HepG2 (cell line): ENCODE measurements at regions not wholly inside any gene's neighbourhood (a gene's known extent, or its start where the extent isn't known, plus 50 kb on each side); places are given as distances from the start of the nearest gene placed in this dataset.

Experiments used
- ELF1 ChIP-seq: sonication (generic); formaldehyde crosslinking; IDR thresholded peaks from 2 replicates; pipeline ENCODE4 v1.4.0; 2020; ENCODE audit warnings: missing genetic modification reagents
- MXD4 ChIP-seq: IDR thresholded peaks from 2 replicates; pipeline ENCODE4 v1.6.1; 2016; ENCODE audit warnings: mild to moderate bottlenecking, missing biosample characterization, missing genetic modification reagents
- NFE2 ChIP-seq: sonication (generic); formaldehyde crosslinking; IDR thresholded peaks from 2 replicates; pipeline ENCODE4 v1.4.0; 2020; ENCODE audit warnings: missing genetic modification reagents
- NR2F1 ChIP-seq, 2 experiments: fragments of 450-650 bp in 1 of 2; formaldehyde crosslinking in 1 of 2; IDR thresholded peaks; 2 replicates each; pipeline versions ENCODE4 v1.5.0 to v1.6.1; 2016 to 2020; ENCODE audit warnings: mild to moderate bottlenecking in 1 of 2, missing compliant biosample characterization in 1 of 2, missing genetic modification reagents in 1 of 2, moderate library complexity in 1 of 2
- TEAD2 ChIP-seq: sonication (generic); formaldehyde crosslinking; IDR thresholded peaks from 2 replicates; pipeline ENCODE4 v1.9.0; 2021; ENCODE audit warnings: missing genetic modification reagents
- THAP11 ChIP-seq: IDR thresholded peaks from 2 replicates; pipeline ENCODE4 v1.6.1; 2016; ENCODE audit warnings: missing biosample characterization, missing genetic modification reagents
- ZNF292 ChIP-seq: sonication (generic); formaldehyde crosslinking; IDR thresholded peaks from 2 replicates; pipeline ENCODE4 v1.8.1; 2022; ENCODE audit warnings: mild to moderate bottlenecking, low read depth, missing genetic modification reagents, borderline replicate concordance
- ZNF431 ChIP-seq: sonication (generic); formaldehyde crosslinking; IDR thresholded peaks from 2 replicates; pipeline ENCODE4 v1.9.0; 2022; ENCODE audit warnings: missing genetic modification reagents, low read depth, mild to moderate bottlenecking, borderline replicate concordance
- ZNF552 ChIP-seq: sonication (generic); formaldehyde crosslinking; IDR thresholded peaks from 2 replicates; pipeline ENCODE4 v1.9.0; 2022; ENCODE audit warnings: missing genetic modification reagents, mild to moderate bottlenecking, borderline replicate concordance
- ZNF558 ChIP-seq: sonication (generic); formaldehyde crosslinking; IDR thresholded peaks from 2 replicates; pipeline ENCODE4 v1.9.0; 2022; ENCODE audit warnings: mild to moderate bottlenecking, missing genetic modification reagents, borderline replicate concordance
- TF ChIP-seq, protein P1 (sequence below): sonication (generic); formaldehyde crosslinking; IDR thresholded peaks from 2 replicates; pipeline ENCODE4 v1.4.0; 2020; ENCODE audit warnings: missing genetic modification reagents
- TF ChIP-seq, protein P2 (sequence below): sonication (generic); formaldehyde crosslinking; IDR thresholded peaks from 2 replicates; pipeline ENCODE4 v1.4.0; 2020; ENCODE audit warnings: missing genetic modification reagents, borderline replicate concordance
- TF ChIP-seq, protein P3 (sequence below): fragments of 450-650 bp; IDR thresholded peaks from 2 replicates; pipeline ENCODE4 v1.6.1; 2016
- TF ChIP-seq, protein P4 (sequence below): sonication (generic); formaldehyde crosslinking; IDR thresholded peaks from 2 replicates; pipeline ENCODE4 v1.9.0; 2021; ENCODE audit warnings: missing genetic modification reagents, borderline replicate concordance
- TF ChIP-seq, protein P5 (sequence below): sonication (generic); formaldehyde crosslinking; IDR thresholded peaks from 2 replicates; pipeline ENCODE4 v1.4.0; 2020; ENCODE audit warnings: mild to moderate bottlenecking, missing genetic modification reagents
- TF ChIP-seq, protein P6 (sequence below): sonication (generic); formaldehyde crosslinking; IDR thresholded peaks from 2 replicates; pipeline ENCODE4 v1.5.0; 2020; ENCODE audit warnings: missing genetic modification reagents

DNA sequence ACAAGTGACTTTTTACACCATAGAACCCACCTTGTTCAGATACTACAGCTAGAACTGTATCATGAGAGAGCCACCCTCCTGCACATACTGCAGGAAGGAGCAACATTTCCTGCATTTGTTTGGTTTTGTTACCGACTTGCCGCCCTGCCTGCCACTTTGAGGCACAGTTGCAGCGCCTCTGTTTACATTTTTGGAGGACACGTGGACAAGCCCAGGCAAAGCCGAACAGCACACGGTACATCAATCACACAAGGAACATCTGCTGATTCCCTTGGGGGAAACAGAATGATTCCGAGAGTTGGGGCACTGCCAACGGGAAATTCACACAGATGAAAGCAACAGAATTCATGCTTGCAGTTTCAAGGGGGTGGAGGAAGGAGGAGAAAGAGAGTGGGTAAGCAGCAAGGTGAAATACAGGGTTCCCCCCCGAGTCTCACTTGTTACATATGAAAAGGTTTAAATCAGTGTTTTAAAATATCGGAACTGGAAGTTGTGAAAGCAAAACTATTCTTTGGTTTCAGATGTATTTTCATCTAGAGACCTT lies 110.7 kb downstream of the BTG1 start (continued):
- TF ChIP-seq, protein P1, sequence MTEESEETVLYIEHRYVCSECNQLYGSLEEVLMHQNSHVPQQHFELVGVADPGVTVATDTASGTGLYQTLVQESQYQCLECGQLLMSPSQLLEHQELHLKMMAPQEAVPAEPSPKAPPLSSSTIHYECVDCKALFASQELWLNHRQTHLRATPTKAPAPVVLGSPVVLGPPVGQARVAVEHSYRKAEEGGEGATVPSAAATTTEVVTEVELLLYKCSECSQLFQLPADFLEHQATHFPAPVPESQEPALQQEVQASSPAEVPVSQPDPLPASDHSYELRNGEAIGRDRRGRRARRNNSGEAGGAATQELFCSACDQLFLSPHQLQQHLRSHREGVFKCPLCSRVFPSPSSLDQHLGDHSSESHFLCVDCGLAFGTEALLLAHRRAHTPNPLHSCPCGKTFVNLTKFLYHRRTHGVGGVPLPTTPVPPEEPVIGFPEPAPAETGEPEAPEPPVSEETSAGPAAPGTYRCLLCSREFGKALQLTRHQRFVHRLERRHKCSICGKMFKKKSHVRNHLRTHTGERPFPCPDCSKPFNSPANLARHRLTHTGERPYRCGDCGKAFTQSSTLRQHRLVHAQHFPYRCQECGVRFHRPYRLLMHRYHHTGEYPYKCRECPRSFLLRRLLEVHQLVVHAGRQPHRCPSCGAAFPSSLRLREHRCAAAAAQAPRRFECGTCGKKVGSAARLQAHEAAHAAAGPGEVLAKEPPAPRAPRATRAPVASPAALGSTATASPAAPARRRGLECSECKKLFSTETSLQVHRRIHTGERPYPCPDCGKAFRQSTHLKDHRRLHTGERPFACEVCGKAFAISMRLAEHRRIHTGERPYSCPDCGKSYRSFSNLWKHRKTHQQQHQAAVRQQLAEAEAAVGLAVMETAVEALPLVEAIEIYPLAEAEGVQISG (CRISPR knock-in tag), result peak; percentile 39; the same call in 1 of the 2 replicates
- TF ChIP-seq ZNF431 (CRISPR knock-in tag) (0 out of 2 replicates have a peak, but pooled peaks have one; percentile 25), THAP11 (CRISPR knock-in tag) (peak; percentile 47; the same call in 1 of the 2 replicates), MXD4 (CRISPR knock-in tag) (peak; percentile 48; the same call in 1 of the 2 replicates), TEAD2 (CRISPR knock-in tag) (no peak), NR2F1 (CRISPR knock-in tag; IDR thresholded peaks at IDR 0.05) (no peak), ELF1 (CRISPR knock-in tag) (0 out of 2 replicates have a peak, but pooled peaks have one; percentile 46), ZNF558 (CRISPR knock-in tag) (no peak), ZNF552 (CRISPR knock-in tag) (no peak), NFE2 (CRISPR knock-in tag) (no peak), ZNF292 (peak; percentile 75; the same call in 1 of the 2 replicates)
- TF ChIP-seq, protein P2, sequence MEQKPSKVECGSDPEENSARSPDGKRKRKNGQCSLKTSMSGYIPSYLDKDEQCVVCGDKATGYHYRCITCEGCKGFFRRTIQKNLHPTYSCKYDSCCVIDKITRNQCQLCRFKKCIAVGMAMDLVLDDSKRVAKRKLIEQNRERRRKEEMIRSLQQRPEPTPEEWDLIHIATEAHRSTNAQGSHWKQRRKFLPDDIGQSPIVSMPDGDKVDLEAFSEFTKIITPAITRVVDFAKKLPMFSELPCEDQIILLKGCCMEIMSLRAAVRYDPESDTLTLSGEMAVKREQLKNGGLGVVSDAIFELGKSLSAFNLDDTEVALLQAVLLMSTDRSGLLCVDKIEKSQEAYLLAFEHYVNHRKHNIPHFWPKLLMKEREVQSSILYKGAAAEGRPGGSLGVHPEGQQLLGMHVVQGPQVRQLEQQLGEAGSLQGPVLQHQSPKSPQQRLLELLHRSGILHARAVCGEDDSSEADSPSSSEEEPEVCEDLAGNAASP (CRISPR knock-in tag), result peak; percentile 33; the same call in 1 of the 2 replicates
- TF ChIP-seq, protein P3, sequence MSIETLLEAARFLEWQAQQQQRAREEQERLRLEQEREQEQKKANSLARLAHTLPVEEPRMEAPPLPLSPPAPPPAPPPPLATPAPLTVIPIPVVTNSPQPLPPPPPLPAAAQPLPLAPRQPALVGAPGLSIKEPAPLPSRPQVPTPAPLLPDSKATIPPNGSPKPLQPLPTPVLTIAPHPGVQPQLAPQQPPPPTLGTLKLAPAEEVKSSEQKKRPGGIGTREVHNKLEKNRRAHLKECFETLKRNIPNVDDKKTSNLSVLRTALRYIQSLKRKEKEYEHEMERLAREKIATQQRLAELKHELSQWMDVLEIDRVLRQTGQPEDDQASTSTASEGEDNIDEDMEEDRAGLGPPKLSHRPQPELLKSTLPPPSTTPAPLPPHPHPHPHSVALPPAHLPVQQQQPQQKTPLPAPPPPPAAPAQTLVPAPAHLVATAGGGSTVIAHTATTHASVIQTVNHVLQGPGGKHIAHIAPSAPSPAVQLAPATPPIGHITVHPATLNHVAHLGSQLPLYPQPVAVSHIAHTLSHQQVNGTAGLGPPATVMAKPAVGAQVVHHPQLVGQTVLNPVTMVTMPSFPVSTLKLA, result peak; percentile 87
- TF ChIP-seq, protein P4, sequence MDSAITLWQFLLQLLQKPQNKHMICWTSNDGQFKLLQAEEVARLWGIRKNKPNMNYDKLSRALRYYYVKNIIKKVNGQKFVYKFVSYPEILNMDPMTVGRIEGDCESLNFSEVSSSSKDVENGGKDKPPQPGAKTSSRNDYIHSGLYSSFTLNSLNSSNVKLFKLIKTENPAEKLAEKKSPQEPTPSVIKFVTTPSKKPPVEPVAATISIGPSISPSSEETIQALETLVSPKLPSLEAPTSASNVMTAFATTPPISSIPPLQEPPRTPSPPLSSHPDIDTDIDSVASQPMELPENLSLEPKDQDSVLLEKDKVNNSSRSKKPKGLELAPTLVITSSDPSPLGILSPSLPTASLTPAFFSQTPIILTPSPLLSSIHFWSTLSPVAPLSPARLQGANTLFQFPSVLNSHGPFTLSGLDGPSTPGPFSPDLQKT (CRISPR knock-in tag), result no peak
- TF ChIP-seq, protein P5, sequence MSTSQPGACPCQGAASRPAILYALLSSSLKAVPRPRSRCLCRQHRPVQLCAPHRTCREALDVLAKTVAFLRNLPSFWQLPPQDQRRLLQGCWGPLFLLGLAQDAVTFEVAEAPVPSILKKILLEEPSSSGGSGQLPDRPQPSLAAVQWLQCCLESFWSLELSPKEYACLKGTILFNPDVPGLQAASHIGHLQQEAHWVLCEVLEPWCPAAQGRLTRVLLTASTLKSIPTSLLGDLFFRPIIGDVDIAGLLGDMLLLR (CRISPR knock-in tag), result no peak
- TF ChIP-seq, protein P6, sequence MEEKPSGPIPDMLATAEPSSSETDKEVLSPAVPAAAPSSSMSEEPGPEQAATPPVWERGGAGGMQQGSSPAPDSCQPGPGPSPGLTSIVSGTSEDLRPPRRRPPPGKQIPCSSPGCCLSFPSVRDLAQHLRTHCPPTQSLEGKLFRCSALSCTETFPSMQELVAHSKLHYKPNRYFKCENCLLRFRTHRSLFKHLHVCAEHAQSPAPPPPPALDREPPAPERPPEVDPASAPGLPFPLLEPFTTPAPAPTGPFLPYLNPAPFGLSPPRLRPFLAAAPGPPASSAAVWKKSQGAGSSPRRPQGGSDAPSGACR (CRISPR knock-in tag), result no peak
